Transverse colon (tissue), 3 donors: ENCODE measurements at regions not wholly inside any gene's neighbourhood (a gene's known extent, or its start where the extent isn't known, plus 50 kb on each side); places are given as distances from the start of the nearest gene placed in this dataset.

Experiments used
- CTCF ChIP-seq, 5 experiments: fragments of 200-600 bp in 3 of 5; fragments of 450-650 bp in 2 of 5; sonication (generic) in 3 of 5; IDR thresholded peaks; 1 replicate in 2 of 5; 2 replicates in 3 of 5; pipeline ENCODE4 v1.5.1; 2016 to 2017; ENCODE audit warnings: antibody characterized with exemption in 5 of 5, inconsistent platforms in 3 of 5, mild to moderate bottlenecking in 2 of 5, moderate library complexity in 1 of 5
- EP300 ChIP-seq: sonication (generic); formaldehyde crosslinking; IDR thresholded peaks from one replicate; pipeline ENCODE4 v1.6.1; 2017; ENCODE audit warnings: antibody characterized with exemption, low read depth

- TF ChIP-seq CTCF (IDR thresholded peaks at IDR 0.05) (no peak), EP300 (no peak)
Measured at GRCh38 chr11:20249796-20250195, 89.5 kb upstream of the DBX1 start.
